Hepatocyte (in vitro differentiated cells): ENCODE measurements at regions not wholly inside any gene's neighbourhood (a gene's known extent, or its start where the extent isn't known, plus 50 kb on each side); places are given as distances from the start of the nearest gene placed in this dataset.

Source experiments
- DNase-seq: peaks from one replicate; pipeline ENCODE4 v3.0.0-alpha.2; 2016; ENCODE audit warnings: low spot score
- H2AFZ ChIP-seq: fragments of 200-600 bp; sonication (generic); 2 replicates; pipeline ENCODE4 v1.6.0; 2016; ENCODE audit warnings: antibody characterized with exemption, mild to moderate bottlenecking
- H3K27ac ChIP-seq: fragments of 200-600 bp; sonication (generic); 2 replicates; pipeline ENCODE4 v1.5.1; 2016; ENCODE audit warnings: mild to moderate bottlenecking
- H3K27me3 ChIP-seq: fragments of 200-600 bp; sonication (generic); 2 replicates; pipeline ENCODE4 v1.6.1; 2016
- H3K36me3 ChIP-seq: fragments of 200-600 bp; sonication (generic); replicated peaks from 2 replicates; pipeline ENCODE4 v1.5.1; 2016; ENCODE audit warnings: low read depth; ENCODE audit not compliant: insufficient read depth
- H3K4me1 ChIP-seq: fragments of 200-600 bp; sonication (generic); 2 replicates; pipeline ENCODE4 v1.5.1; 2016; ENCODE audit warnings: mild to moderate bottlenecking, moderate library complexity; ENCODE audit not compliant: insufficient read depth
- H3K4me2 ChIP-seq: fragments of 200-600 bp; sonication (generic); 2 replicates; pipeline ENCODE4 v1.6.0; 2016
- H3K4me3 ChIP-seq: fragments of 200-600 bp; sonication (generic); 2 replicates; pipeline ENCODE4 v1.5.1; 2016; ENCODE audit warnings: mild to moderate bottlenecking
- H3K79me2 ChIP-seq: fragments of 200-600 bp; sonication (generic); 2 replicates; pipeline ENCODE4 v1.6.0; 2017; ENCODE audit warnings: mild to moderate bottlenecking
- H3K9me2 ChIP-seq: fragments of 200-600 bp; sonication (generic); replicated peaks from 2 replicates; pipeline ENCODE4 v1.6.0; 2017; ENCODE audit warnings: mild to moderate bottlenecking; ENCODE audit not compliant: insufficient read depth
- H3K9me3 ChIP-seq: fragments of 200-600 bp; sonication (generic); 2 replicates; pipeline ENCODE4 v1.5.1; 2016; ENCODE audit warnings: low read depth, mild to moderate bottlenecking
- H4K20me1 ChIP-seq: fragments of 200-600 bp; sonication (generic); 2 replicates; pipeline ENCODE4 v1.6.0; 2016; ENCODE audit warnings: mild to moderate bottlenecking; ENCODE audit not compliant: insufficient read depth, poor library complexity, severe bottlenecking
- CTCF ChIP-seq: fragments of 200-600 bp; sonication (generic); IDR thresholded peaks from 2 replicates; pipeline ENCODE4 v1.5.1; 2016; ENCODE audit warnings: antibody characterized with exemption, mild to moderate bottlenecking; ENCODE audit not compliant: poor library complexity
- EZH2 ChIP-seq: fragments of 200-600 bp; sonication (generic); IDR thresholded peaks from 2 replicates; pipeline ENCODE4 v1.6.1; 2016; ENCODE audit warnings: antibody characterized with exemption, mild to moderate bottlenecking, borderline replicate concordance
- EZH2phosphoT487 ChIP-seq: fragments of 200-600 bp; sonication (generic); IDR thresholded peaks from one replicate; pipeline ENCODE4 v1.6.1; 2018; ENCODE audit warnings: antibody characterized with exemption, mild to moderate bottlenecking, low read depth, moderate library complexity; ENCODE audit not compliant: unreplicated experiment, severe bottlenecking
- WGBS: methylation state at CpG from one replicate; pipeline ENCODE4 v1.1.6; 2016; ENCODE audit warnings: low lambda C conversion rate; ENCODE audit errors: missing lambda C conversion rate; 5-methylcytosine and 5-hydroxymethylcytosine counted together

GRCh38 chr20:52806918-52807317 is 165.2 kb upstream of the TSHZ2 start:
- WGBS: 79% methylated on average over 4 of the region's 4 CpGs
- no peak for DNase-seq
- no peaks in the 10 kb centered on the region for H3K79me2 ChIP-seq
- H3K4me1 ChIP-seq: no peaks in the 10 kb centered on the region
- H3K4me3 ChIP-seq: no peak overlapping the region
- H3K4me2 ChIP-seq: no peak overlapping the region
- H3K36me3 ChIP-seq: no peaks in the 10 kb centered on the region
- no peaks in the 10 kb centered on the region for H3K9me2 ChIP-seq
- no peak for TF ChIP-seq EZH2
- no peak for TF ChIP-seq EZH2phosphoT487
- no peak for TF ChIP-seq CTCF
- no peak overlapping the region for H3K27ac ChIP-seq
- no peak overlapping the region for H2AFZ ChIP-seq
- H3K9me3 ChIP-seq: no peaks in the 10 kb centered on the region
- H4K20me1 ChIP-seq: no peaks in the 10 kb centered on the region
- no peaks in the 10 kb centered on the region for H3K27me3 ChIP-seq

GRCh38 chr20:52805843-52806242 is 166.3 kb upstream of the TSHZ2 start:
- H3K79me2 ChIP-seq: no peaks in the 10 kb centered on the region
- no peaks in the 10 kb centered on the region for H4K20me1 ChIP-seq
- no peak for DNase-seq
- no peak overlapping the region for H3K4me2 ChIP-seq
- no peaks in the 10 kb centered on the region for H3K9me3 ChIP-seq
- H2AFZ ChIP-seq: no peak overlapping the region
- H3K9me2 ChIP-seq: no peaks in the 10 kb centered on the region
- no peaks in the 10 kb centered on the region for H3K4me1 ChIP-seq
- H3K27me3 ChIP-seq: no peaks in the 10 kb centered on the region
- TF ChIP-seq CTCF: no peak
- no peak for TF ChIP-seq EZH2phosphoT487
- TF ChIP-seq EZH2: no peak
- H3K27ac ChIP-seq: no peak overlapping the region
- WGBS: 46% methylated on average over 2 of the region's 2 CpGs
- no peaks in the 10 kb centered on the region for H3K36me3 ChIP-seq
- H3K4me3 ChIP-seq: no peak overlapping the region

GRCh38 chr20:52805296-52805571 is 166.9 kb upstream of the TSHZ2 start:
- no peak overlapping the region for H3K27ac ChIP-seq
- no peak overlapping the region for H2AFZ ChIP-seq
- H3K36me3 ChIP-seq: no peaks in the 10 kb centered on the region
- DNase-seq: no peak
- no peak overlapping the region for H3K4me3 ChIP-seq
- H4K20me1 ChIP-seq: no peaks in the 10 kb centered on the region
- 71% methylated on average over 4 of the region's 4 CpGs for WGBS
- H3K9me3 ChIP-seq: no peaks in the 10 kb centered on the region
- no peaks in the 10 kb centered on the region for H3K4me1 ChIP-seq
- no peak overlapping the region for H3K4me2 ChIP-seq
- H3K9me2 ChIP-seq: no peaks in the 10 kb centered on the region
- no peaks in the 10 kb centered on the region for H3K27me3 ChIP-seq
- H3K79me2 ChIP-seq: no peaks in the 10 kb centered on the region
- no peak for TF ChIP-seq EZH2
- no peak for TF ChIP-seq CTCF
- no peak for TF ChIP-seq EZH2phosphoT487

- no peak for DNase-seq
- no peak overlapping the region for H3K27ac ChIP-seq
- no peaks in the 10 kb centered on the region for H3K9me3 ChIP-seq
- H4K20me1 ChIP-seq: no peaks in the 10 kb centered on the region
- no peak overlapping the region for H3K4me2 ChIP-seq
- no peak overlapping the region for H3K4me3 ChIP-seq
- no peaks in the 10 kb centered on the region for H3K79me2 ChIP-seq
- H3K4me1 ChIP-seq: no peaks in the 10 kb centered on the region
- WGBS: 74% methylated on average over 13 of the region's 13 CpGs
- no peaks in the 10 kb centered on the region for H3K9me2 ChIP-seq
- no peaks in the 10 kb centered on the region for H3K36me3 ChIP-seq
- H2AFZ ChIP-seq: no peak overlapping the region
- no peaks in the 10 kb centered on the region for H3K27me3 ChIP-seq
- TF ChIP-seq EZH2phosphoT487 (no peak), EZH2 (no peak), CTCF (no peak)
These were observed 167.5 kb upstream of the TSHZ2 start for GRCh38 chr20:52804497-52805295.
